ENCODE measurements at regions not wholly inside any gene's neighbourhood (a gene's known extent, or its start where the extent isn't known, plus 50 kb on each side); places are given as distances from the start of the nearest gene placed in this dataset.

DNA sequence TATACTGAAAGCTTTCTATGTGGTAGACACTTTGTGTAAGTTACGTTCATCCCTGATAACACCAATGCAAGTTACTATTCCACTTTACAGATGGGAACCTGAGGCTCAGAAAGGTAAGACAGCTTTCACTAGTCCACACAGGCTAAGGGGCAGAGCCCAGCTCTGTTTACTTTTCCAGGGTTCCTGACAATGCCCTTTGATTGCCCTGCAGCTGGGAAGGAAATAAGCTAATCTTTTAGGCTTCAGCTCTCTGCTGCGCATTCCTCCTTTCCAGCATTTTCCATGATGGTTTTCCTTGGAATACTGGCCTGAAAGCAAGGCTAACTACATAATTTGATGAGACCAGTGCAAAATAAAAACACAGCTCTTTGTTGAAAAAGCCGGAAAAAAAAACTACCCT is 185.7 kb upstream of the BTG1 start:
- TF ChIP-seq, protein P1, sequence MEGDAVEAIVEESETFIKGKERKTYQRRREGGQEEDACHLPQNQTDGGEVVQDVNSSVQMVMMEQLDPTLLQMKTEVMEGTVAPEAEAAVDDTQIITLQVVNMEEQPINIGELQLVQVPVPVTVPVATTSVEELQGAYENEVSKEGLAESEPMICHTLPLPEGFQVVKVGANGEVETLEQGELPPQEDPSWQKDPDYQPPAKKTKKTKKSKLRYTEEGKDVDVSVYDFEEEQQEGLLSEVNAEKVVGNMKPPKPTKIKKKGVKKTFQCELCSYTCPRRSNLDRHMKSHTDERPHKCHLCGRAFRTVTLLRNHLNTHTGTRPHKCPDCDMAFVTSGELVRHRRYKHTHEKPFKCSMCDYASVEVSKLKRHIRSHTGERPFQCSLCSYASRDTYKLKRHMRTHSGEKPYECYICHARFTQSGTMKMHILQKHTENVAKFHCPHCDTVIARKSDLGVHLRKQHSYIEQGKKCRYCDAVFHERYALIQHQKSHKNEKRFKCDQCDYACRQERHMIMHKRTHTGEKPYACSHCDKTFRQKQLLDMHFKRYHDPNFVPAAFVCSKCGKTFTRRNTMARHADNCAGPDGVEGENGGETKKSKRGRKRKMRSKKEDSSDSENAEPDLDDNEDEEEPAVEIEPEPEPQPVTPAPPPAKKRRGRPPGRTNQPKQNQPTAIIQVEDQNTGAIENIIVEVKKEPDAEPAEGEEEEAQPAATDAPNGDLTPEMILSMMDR (conservative IDR thresholded peaks at IDR 0.05; ENCODE audit: low read length) = no peak
- TF ChIP-seq EZH2phosphoT487 (IDR thresholded peaks at IDR 0.05; ENCODE audit: borderline replicate concordance, low read depth, low read length) = no peak

All from OCI-LY7 (cell line).